ENCODE measurements at regions not wholly inside any gene's neighbourhood (a gene's known extent, or its start where the extent isn't known, plus 50 kb on each side); places are given as distances from the start of the nearest gene placed in this dataset.

GRCh38 chr10:107336061-107336460, 171.6 kb upstream of the SORCS1 start:
- no peaks in the 10 kb centered on the region for H3K36me3 ChIP-seq (ENCODE audit: insufficient read depth, low read length)
- H4K20me1 ChIP-seq (ENCODE audit: insufficient read depth, low read length), result no peaks in the 10 kb centered on the region
- ChIA-PET POLR2A (interaction anchor here (0.9 kb wide), 1 partner anchor 32 kb away, joined by 4 read pairs; no protein-coding TSS in a partner anchor), CTCF (ENCODE audit: unreplicated experiment) (no interaction called here)
- no peaks in the 10 kb centered on the region for H3K9me2 ChIP-seq (ENCODE audit: insufficient read depth, low read length)
- intact Hi-C loops (cut with micrococcal nuclease; ENCODE audit: unreplicated experiment), result no loop called here
- no peaks in the 10 kb centered on the region for H3K4me1 ChIP-seq (ENCODE audit: insufficient read depth, low read length, poor library complexity, severe bottlenecking)
- H3K4me3 ChIP-seq (ENCODE audit: low read depth, low read length, poor library complexity, severe bottlenecking), result no peak overlapping the region
- H3K9me3 ChIP-seq (ENCODE audit: low read length), result no peaks in the 10 kb centered on the region
- H3K79me2 ChIP-seq (ENCODE audit: insufficient read depth, low read depth, low read length), result no peaks in the 10 kb centered on the region
- no peak overlapping the region for H3K27ac ChIP-seq (ENCODE audit: low read depth, low read length, poor library complexity, severe bottlenecking)
- TF ChIP-seq, protein P1, sequence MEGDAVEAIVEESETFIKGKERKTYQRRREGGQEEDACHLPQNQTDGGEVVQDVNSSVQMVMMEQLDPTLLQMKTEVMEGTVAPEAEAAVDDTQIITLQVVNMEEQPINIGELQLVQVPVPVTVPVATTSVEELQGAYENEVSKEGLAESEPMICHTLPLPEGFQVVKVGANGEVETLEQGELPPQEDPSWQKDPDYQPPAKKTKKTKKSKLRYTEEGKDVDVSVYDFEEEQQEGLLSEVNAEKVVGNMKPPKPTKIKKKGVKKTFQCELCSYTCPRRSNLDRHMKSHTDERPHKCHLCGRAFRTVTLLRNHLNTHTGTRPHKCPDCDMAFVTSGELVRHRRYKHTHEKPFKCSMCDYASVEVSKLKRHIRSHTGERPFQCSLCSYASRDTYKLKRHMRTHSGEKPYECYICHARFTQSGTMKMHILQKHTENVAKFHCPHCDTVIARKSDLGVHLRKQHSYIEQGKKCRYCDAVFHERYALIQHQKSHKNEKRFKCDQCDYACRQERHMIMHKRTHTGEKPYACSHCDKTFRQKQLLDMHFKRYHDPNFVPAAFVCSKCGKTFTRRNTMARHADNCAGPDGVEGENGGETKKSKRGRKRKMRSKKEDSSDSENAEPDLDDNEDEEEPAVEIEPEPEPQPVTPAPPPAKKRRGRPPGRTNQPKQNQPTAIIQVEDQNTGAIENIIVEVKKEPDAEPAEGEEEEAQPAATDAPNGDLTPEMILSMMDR (conservative IDR thresholded peaks at IDR 0.05; ENCODE audit: low read length), result no peak
- no peak for TF ChIP-seq EZH2phosphoT487 (IDR thresholded peaks at IDR 0.05; ENCODE audit: borderline replicate concordance, low read depth, low read length)
- H3K4me2 ChIP-seq (ENCODE audit: low read length), result no peak overlapping the region
- no peak overlapping the region for H2AFZ ChIP-seq (ENCODE audit: low read length)
- no peak for DNase-seq (ENCODE audit: low spot score)
- BruUV-seq (replicated peaks), result no TSS peak

DNA sequence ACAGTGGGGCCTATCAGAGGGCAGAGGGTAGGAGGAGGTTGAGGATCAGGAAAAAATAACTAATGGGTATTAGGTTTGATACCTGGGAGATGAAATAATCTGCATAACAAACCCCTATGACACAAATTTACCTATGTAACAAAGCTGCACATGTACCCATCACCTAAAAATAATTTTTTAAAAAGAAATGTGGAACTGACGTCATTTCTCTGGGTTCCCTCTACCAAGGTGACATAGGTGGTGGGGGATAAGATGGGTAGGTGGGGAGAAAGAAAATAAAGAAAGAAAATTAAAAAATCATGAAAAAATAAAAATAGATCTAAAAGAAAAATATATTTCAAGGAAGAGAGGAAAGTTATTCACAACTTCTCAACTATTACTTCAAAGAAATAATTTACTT, 153.1 kb upstream of the SORCS1 start:
- Histone ChIP-seq H3K79me2 (ENCODE audit: insufficient read depth, low read depth, low read length) (no peaks in the 10 kb centered on the region), H3K36me3 (ENCODE audit: insufficient read depth, low read length) (no peaks in the 10 kb centered on the region), H2AFZ (ENCODE audit: low read length) (no peak overlapping the region), H3K27ac (ENCODE audit: low read depth, low read length, poor library complexity, severe bottlenecking) (no peak overlapping the region), H3K9me2 (ENCODE audit: insufficient read depth, low read length) (no peaks in the 10 kb centered on the region), H4K20me1 (ENCODE audit: insufficient read depth, low read length) (no peaks in the 10 kb centered on the region), H3K4me3 (ENCODE audit: low read depth, low read length, poor library complexity, severe bottlenecking) (no peak overlapping the region), H3K4me2 (ENCODE audit: low read length) (no peak overlapping the region), H3K9me3 (ENCODE audit: low read length) (no peaks in the 10 kb centered on the region), H3K4me1 (ENCODE audit: insufficient read depth, low read length, poor library complexity, severe bottlenecking) (no peaks in the 10 kb centered on the region)
- ChIA-PET POLR2A (no interaction called here), CTCF (ENCODE audit: unreplicated experiment) (no interaction called here)
- BruUV-seq (replicated peaks), result no TSS peak
- DNase-seq (ENCODE audit: low spot score), result no peak
- intact Hi-C loops (cut with micrococcal nuclease; ENCODE audit: unreplicated experiment), result no loop called here
- no peak for TF ChIP-seq EZH2phosphoT487 (IDR thresholded peaks at IDR 0.05; ENCODE audit: borderline replicate concordance, low read depth, low read length)
- TF ChIP-seq, protein P1 (conservative IDR thresholded peaks at IDR 0.05; ENCODE audit: low read length), result no peak

DNA sequence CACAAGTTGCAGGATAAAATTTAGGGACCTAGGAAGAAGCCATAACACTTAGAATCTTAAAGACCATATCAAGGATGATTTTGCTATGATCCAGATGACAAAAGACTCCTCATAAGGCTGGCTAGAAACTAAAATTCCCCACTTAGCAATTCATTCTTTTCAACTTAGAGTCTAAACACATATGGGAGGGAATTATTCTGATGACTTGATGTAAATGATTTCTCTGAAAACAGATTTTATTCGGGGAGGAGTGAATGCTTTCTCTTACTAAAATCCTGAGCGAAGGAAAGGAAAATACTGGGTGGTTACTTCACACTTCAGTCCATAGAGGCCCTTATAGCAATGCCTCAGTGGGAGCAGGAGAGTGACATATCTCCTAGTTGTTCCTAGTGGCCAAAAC, 138.7 kb upstream of the SORCS1 start:
- Histone ChIP-seq H3K4me2 (ENCODE audit: low read length) (no peak overlapping the region), H3K79me2 (ENCODE audit: insufficient read depth, low read depth, low read length) (no peaks in the 10 kb centered on the region), H3K4me1 (ENCODE audit: insufficient read depth, low read length, poor library complexity, severe bottlenecking) (no peaks in the 10 kb centered on the region), H4K20me1 (ENCODE audit: insufficient read depth, low read length) (no peaks in the 10 kb centered on the region), H2AFZ (ENCODE audit: low read length) (no peak overlapping the region), H3K27ac (ENCODE audit: low read depth, low read length, poor library complexity, severe bottlenecking) (no peak overlapping the region), H3K9me2 (ENCODE audit: insufficient read depth, low read length) (no peaks in the 10 kb centered on the region), H3K9me3 (ENCODE audit: low read length) (no peaks in the 10 kb centered on the region), H3K4me3 (ENCODE audit: low read depth, low read length, poor library complexity, severe bottlenecking) (no peak overlapping the region), H3K36me3 (ENCODE audit: insufficient read depth, low read length) (no peaks in the 10 kb centered on the region)
- POLR2A ChIA-PET, result no interaction called here
- no TSS peak for BruUV-seq (replicated peaks)
- CTCF ChIA-PET (ENCODE audit: unreplicated experiment), result no interaction called here
- DNase-seq (ENCODE audit: low spot score), result no peak
- TF ChIP-seq, protein P1 (conservative IDR thresholded peaks at IDR 0.05; ENCODE audit: low read length), result no peak
- TF ChIP-seq EZH2phosphoT487 (IDR thresholded peaks at IDR 0.05; ENCODE audit: borderline replicate concordance, low read depth, low read length), result no peak
- intact Hi-C loops (cut with micrococcal nuclease; ENCODE audit: unreplicated experiment), result no loop called here

Measured in OCI-LY7 (cell line).